Suprapubic skin (tissue), 4 donors: ENCODE measurements at regions not wholly inside any gene's neighbourhood (a gene's known extent, or its start where the extent isn't known, plus 50 kb on each side); places are given as distances from the start of the nearest gene placed in this dataset.

ENCODE experiments used
- EP300 ChIP-seq: sonication (generic); formaldehyde crosslinking; IDR thresholded peaks from one replicate; pipeline ENCODE4 v1.6.1; 2017; ENCODE audit warnings: antibody characterized with exemption
- POLR2A ChIP-seq, 2 donors: fragments of 450-650 bp; IDR thresholded peaks; one replicate each; pipeline ENCODE4 v1.6.1; 2017; ENCODE audit warnings: antibody characterized with exemption in 2 of 2, mild to moderate bottlenecking in 2 of 2, moderate library complexity in 2 of 2
- POLR2AphosphoS5 ChIP-seq, 3 donors: sonication (generic); formaldehyde crosslinking; IDR thresholded peaks; one replicate each; pipeline ENCODE4 v1.6.1; 2017; ENCODE audit warnings: antibody characterized with exemption in 3 of 3
- TF ChIP-seq, protein P1 (sequence below), 2 donors: fragments of 200-600 bp in 1 of 2; fragments of 450-650 bp in 1 of 2; sonication (generic) in 1 of 2; IDR thresholded peaks; one replicate each; pipeline ENCODE4 v1.5.1; 2016 to 2019; ENCODE audit warnings: antibody characterized with exemption in 2 of 2, mild to moderate bottlenecking in 1 of 2, moderate library complexity in 1 of 2

DNA sequence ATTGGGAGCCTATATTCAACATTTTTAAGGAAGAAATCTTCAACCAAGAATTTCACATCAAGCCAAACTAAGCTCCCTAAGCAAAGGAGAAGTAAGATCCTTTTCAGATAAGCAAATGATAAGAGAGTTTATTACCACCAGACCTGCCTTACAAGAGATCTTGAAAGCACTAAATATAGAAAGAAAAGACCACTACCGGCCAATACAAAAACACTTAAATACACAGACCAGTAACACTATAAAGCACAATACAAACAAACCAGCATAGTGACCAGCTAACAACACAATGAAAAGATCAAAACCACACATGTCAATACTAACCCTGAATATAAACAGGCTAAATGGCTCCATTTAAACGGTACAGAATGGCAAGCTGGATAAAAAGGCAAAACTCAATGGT, 165.4 kb downstream of the MRPL39 start:
- no peak for TF ChIP-seq EP300
- TF ChIP-seq POLR2A (IDR thresholded peaks at IDR 0.05): no peak
- TF ChIP-seq, protein P1, sequence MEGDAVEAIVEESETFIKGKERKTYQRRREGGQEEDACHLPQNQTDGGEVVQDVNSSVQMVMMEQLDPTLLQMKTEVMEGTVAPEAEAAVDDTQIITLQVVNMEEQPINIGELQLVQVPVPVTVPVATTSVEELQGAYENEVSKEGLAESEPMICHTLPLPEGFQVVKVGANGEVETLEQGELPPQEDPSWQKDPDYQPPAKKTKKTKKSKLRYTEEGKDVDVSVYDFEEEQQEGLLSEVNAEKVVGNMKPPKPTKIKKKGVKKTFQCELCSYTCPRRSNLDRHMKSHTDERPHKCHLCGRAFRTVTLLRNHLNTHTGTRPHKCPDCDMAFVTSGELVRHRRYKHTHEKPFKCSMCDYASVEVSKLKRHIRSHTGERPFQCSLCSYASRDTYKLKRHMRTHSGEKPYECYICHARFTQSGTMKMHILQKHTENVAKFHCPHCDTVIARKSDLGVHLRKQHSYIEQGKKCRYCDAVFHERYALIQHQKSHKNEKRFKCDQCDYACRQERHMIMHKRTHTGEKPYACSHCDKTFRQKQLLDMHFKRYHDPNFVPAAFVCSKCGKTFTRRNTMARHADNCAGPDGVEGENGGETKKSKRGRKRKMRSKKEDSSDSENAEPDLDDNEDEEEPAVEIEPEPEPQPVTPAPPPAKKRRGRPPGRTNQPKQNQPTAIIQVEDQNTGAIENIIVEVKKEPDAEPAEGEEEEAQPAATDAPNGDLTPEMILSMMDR (IDR thresholded peaks at IDR 0.05): no peak
- TF ChIP-seq POLR2AphosphoS5 (IDR thresholded peaks at IDR 0.05): no peak
